A673 (cell line): ENCODE measurements at regions not wholly inside any gene's neighbourhood (a gene's known extent, or its start where the extent isn't known, plus 50 kb on each side); places are given as distances from the start of the nearest gene placed in this dataset.

Experiments
- BruUV-seq: library from RNA; stranded (reverse); fragments of 400-500 nt; replicated peaks from 2 replicates; lab custom pipeline; 2021; lab: Mats Ljungman, UMichigan
- CTCF ChIA-PET: fragments of 300-600 bp; sonication (Branson Sonifier 250); formaldehyde crosslinking; loops from one replicate; lab custom pipeline; 2022; ENCODE audit warnings: antibody characterized with exemption; lab: Charles Lee
- POLR2A ChIA-PET: fragments of 300-600 bp; sonication (Branson Sonifier 250); formaldehyde crosslinking; loops from one replicate; lab custom pipeline; 2022; ENCODE audit warnings: antibody characterized with exemption; ENCODE audit not compliant: low non-redundant PET; lab: Charles Lee
- DNase-seq: peaks from one replicate; pipeline ENCODE4 v3.0.0-alpha.2; 2015; ENCODE audit warnings: low spot score
- H3K27ac ChIP-seq: fragments of 200-600 bp; sonication (generic); 2 replicates; pipeline ENCODE4 v1.5.1; 2016; ENCODE audit warnings: mixed run types, low read depth, mild to moderate bottlenecking, mixed read lengths, antibody characterized with exemption, low read length; ENCODE audit not compliant: poor library complexity, severe bottlenecking
- H3K27me3 ChIP-seq: fragments of 200-600 bp; sonication (generic); replicated peaks from 2 replicates; pipeline ENCODE4 v1.6.1; 2017; ENCODE audit warnings: mixed run types, low read depth, mild to moderate bottlenecking, mixed read lengths, antibody characterized with exemption, low read length; ENCODE audit not compliant: insufficient read depth, poor library complexity
- H3K36me3 ChIP-seq: fragments of 200-600 bp; sonication (generic); 2 replicates; pipeline ENCODE4 v1.6.1; 2016; ENCODE audit warnings: mixed run types, mild to moderate bottlenecking, mixed read lengths, antibody characterized with exemption, low read length; ENCODE audit not compliant: insufficient read depth, poor library complexity, severe bottlenecking
- H3K4me1 ChIP-seq: fragments of 200-600 bp; sonication (generic); 2 replicates; pipeline ENCODE4 v1.6.1; 2017; ENCODE audit warnings: mixed run types, mild to moderate bottlenecking, mixed read lengths, antibody characterized with exemption, low read length; ENCODE audit not compliant: insufficient read depth, poor library complexity, severe bottlenecking
- H3K4me3 ChIP-seq: fragments of 200-600 bp; sonication (generic); 2 replicates; pipeline ENCODE4 v1.5.1; 2016; ENCODE audit warnings: low read depth, mixed run types, mild to moderate bottlenecking, mixed read lengths, low read length; ENCODE audit not compliant: poor library complexity, severe bottlenecking
- H3K9me3 ChIP-seq: fragments of 200-600 bp; sonication (generic); 2 replicates; pipeline ENCODE4 v1.6.1; 2016; ENCODE audit warnings: mixed run types, low read depth, mild to moderate bottlenecking, mixed read lengths, antibody characterized with exemption, low read length; ENCODE audit not compliant: poor library complexity, severe bottlenecking
- CTCF ChIP-seq: fragments of 300-800, 200-600 bp; sonication (generic); conservative IDR thresholded peaks from 2 replicates; pipeline ENCODE4 v1.5.1; 2017; ENCODE audit warnings: low read depth, mild to moderate bottlenecking, antibody characterized with exemption, low read length, moderate library complexity, mixed read lengths
- EZH2 ChIP-seq: fragments of 200-600 bp; sonication (generic); IDR thresholded peaks from 2 replicates; pipeline ENCODE4 v1.6.1; 2017; ENCODE audit warnings: borderline replicate concordance, low read depth, mild to moderate bottlenecking, mixed read lengths, antibody characterized with exemption, low read length; ENCODE audit not compliant: poor library complexity, severe bottlenecking
- intact Hi-C: fragments of 100-400 bp; cut with micrococcal nuclease; formaldehyde crosslinking; loops from one replicate; pipeline ENCODE4 v1.10.0; 2022; ENCODE audit not compliant: unreplicated experiment

GRCh38 chr1:4137621-4138415 is 237.7 kb upstream of the C1orf174 start:
- Histone ChIP-seq H3K4me1 (no peaks in the 10 kb centered on the region), H3K27me3 (peaks cover 17% of the 10 kb centered on the region), H3K27ac (no peak overlapping the region), H3K4me3 (no peak overlapping the region), H3K9me3 (peaks cover 15% of the 10 kb centered on the region), H3K36me3 (no peaks in the 10 kb centered on the region)
- no peak for DNase-seq
- CTCF ChIA-PET: no interaction called here
- POLR2A ChIA-PET: no interaction called here
- BruUV-seq: no TSS peak
- TF ChIP-seq CTCF (no peak), EZH2 (no peak)
- intact Hi-C loops: no loop called here

- POLR2A ChIA-PET: no interaction called here
- Histone ChIP-seq H3K36me3 (no peaks in the 10 kb centered on the region), H3K27ac (no peak overlapping the region), H3K4me1 (no peaks in the 10 kb centered on the region), H3K4me3 (no peak overlapping the region), H3K27me3 (peaks cover 7% of the 10 kb centered on the region), H3K9me3 (peaks cover 15% of the 10 kb centered on the region)
- CTCF ChIA-PET: no interaction called here
- intact Hi-C loops: no loop called here
- DNase-seq: no peak
- BruUV-seq: no TSS peak
- TF ChIP-seq EZH2: no peak
- no peak for TF ChIP-seq CTCF
Observed at GRCh38 chr1:4139646-4140045, 239.6 kb upstream of the C1orf174 start.

DNA sequence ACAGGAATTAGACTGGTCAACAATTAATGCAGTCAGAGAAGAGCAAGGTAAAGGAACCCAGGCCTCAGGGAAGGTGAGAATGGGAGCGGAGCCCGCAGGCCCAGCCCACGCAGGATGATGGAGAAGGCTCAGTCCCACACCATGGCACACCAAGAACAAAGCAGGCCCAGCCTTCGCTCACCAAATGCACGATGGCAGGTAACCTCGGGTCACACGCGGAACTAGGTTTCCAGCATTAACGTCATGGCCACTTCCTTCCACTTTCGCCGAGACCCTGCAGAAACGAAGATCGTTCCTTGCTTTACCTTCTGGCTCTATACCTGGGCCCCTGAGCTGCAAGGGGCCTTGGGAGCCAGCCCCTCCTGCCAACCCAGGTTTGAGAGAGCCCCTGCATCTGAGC is 240.2 kb upstream of the C1orf174 start:
- intact Hi-C loops: no loop called here
- Histone ChIP-seq H3K4me3 (no peak overlapping the region), H3K36me3 (no peaks in the 10 kb centered on the region), H3K9me3 (peaks cover 9% of the 10 kb centered on the region), H3K4me1 (no peaks in the 10 kb centered on the region), H3K27me3 (peaks cover 7% of the 10 kb centered on the region), H3K27ac (no peak overlapping the region)
- no peak for DNase-seq
- TF ChIP-seq CTCF (no peak), EZH2 (no peak)
- ChIA-PET POLR2A (no interaction called here), CTCF (no interaction called here)
- no TSS peak for BruUV-seq
